HepG2 (cell line): ENCODE measurements at regions not wholly inside any gene's neighbourhood (a gene's known extent, or its start where the extent isn't known, plus 50 kb on each side); places are given as distances from the start of the nearest gene placed in this dataset.

ENCODE experiments used
- AHR ChIP-seq: IDR thresholded peaks from 2 replicates; pipeline ENCODE4 v1.6.1; 2018; ENCODE audit warnings: missing genetic modification reagents, missing compliant biosample characterization
- CEBPB ChIP-seq: IDR thresholded peaks from 2 replicates; pipeline ENCODE4 v1.6.1; 2011; ENCODE audit warnings: low read depth, low read length, improper control_type of control experiment, borderline replicate concordance
- JUN ChIP-seq: sonication (generic); formaldehyde crosslinking; IDR thresholded peaks from 2 replicates; pipeline ENCODE4 v1.4.0; 2020; ENCODE audit warnings: mild to moderate bottlenecking, missing genetic modification reagents
- MAX ChIP-seq: IDR thresholded peaks from 2 replicates; pipeline ENCODE4 v1.6.1; 2012; ENCODE audit warnings: inconsistent platforms
- POLR2A ChIP-seq, 2 experiments: IDR thresholded peaks; 2 replicates each; pipeline ENCODE4 v1.6.1; 2011; ENCODE audit warnings: low read depth in 2 of 2, low read length in 2 of 2, mild to moderate bottlenecking in 1 of 2, moderate library complexity in 1 of 2; ENCODE audit not compliant: insufficient read depth in 1 of 2
- RELA ChIP-seq: sonication (generic); formaldehyde crosslinking; IDR thresholded peaks from 2 replicates; pipeline ENCODE4 v1.4.0; 2020; ENCODE audit warnings: missing genetic modification reagents
- THAP11 ChIP-seq: IDR thresholded peaks from 2 replicates; pipeline ENCODE4 v1.6.1; 2016; ENCODE audit warnings: missing biosample characterization, missing genetic modification reagents
- ZNF136 ChIP-seq: sonication (generic); formaldehyde crosslinking; IDR thresholded peaks from 2 replicates; pipeline ENCODE4 v1.8.1; 2022; ENCODE audit warnings: low read depth, mild to moderate bottlenecking, moderate library complexity, missing genetic modification reagents
- ZNF282 ChIP-seq: fragments of 450-650 bp; IDR thresholded peaks from 2 replicates; pipeline ENCODE4 v1.6.1; 2018; ENCODE audit not compliant: partially characterized antibody
- ZSCAN29 ChIP-seq: sonication (generic); formaldehyde crosslinking; conservative IDR thresholded peaks from 2 replicates; pipeline ENCODE4 v1.4.0; 2020; ENCODE audit warnings: mild to moderate bottlenecking, missing genetic modification reagents

- TF ChIP-seq MAX (no peak), THAP11 (CRISPR knock-in tag) (no peak), CEBPB (no peak), ZSCAN29 (CRISPR knock-in tag) (no peak), POLR2A (IDR thresholded peaks at IDR 0.05; ENCODE audit: insufficient read depth in 1 of 2, low read depth in 2 of 2, low read length in 2 of 2) (no peak), JUN (CRISPR knock-in tag) (no peak), RELA (CRISPR knock-in tag) (no peak), ZNF282 (no peak), ZNF136 (CRISPR knock-in tag) (no peak), AHR (CRISPR knock-in tag) (no peak)
These were observed 125.0 kb upstream of the ID4 start for GRCh38 chr6:19712012-19712688.
